ENCODE measurements at regions not wholly inside any gene's neighbourhood (a gene's known extent, or its start where the extent isn't known, plus 50 kb on each side); places are given as distances from the start of the nearest gene placed in this dataset.

DNA sequence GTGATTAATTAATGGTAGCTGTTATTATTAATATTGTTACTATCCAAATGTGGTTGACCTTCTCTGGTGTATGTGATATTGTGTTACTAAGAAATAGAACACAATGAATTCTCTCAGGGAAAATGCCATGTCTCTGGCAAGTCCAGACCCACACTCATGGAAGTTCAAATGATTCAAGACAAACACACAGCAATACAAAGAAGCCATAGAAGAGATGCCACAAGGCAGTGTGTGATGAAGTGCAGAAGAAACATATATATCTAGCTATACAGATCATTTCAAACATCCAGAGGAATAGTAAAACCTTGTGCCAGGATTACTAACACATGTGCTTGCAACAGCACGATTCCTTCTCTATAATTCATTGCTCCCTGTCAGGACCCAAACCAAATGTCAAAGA is 93.1 kb upstream of the SOD3 start:
- no peak for TF ChIP-seq CTCF (conservative IDR thresholded peaks at IDR 0.05; ENCODE audit: low read depth, low read length)
- TF ChIP-seq BHLHE40 (IDR thresholded peaks at IDR 0.05; ENCODE audit: low read depth, low read length), result no peak
- no peak for TF ChIP-seq SMC3 (IDR thresholded peaks at IDR 0.05; ENCODE audit: low read depth, low read length)
- TF ChIP-seq POLR2A (IDR thresholded peaks at IDR 0.05; ENCODE audit: low read depth, low read length), result no peak
- no peak for TF ChIP-seq MXI1 (IDR thresholded peaks at IDR 0.05; ENCODE audit: borderline replicate concordance, low read depth, low read length)
- TF ChIP-seq MAZ (IDR thresholded peaks at IDR 0.05; ENCODE audit: borderline replicate concordance, low read depth, low read length), result no peak
- TF ChIP-seq, protein P1, sequence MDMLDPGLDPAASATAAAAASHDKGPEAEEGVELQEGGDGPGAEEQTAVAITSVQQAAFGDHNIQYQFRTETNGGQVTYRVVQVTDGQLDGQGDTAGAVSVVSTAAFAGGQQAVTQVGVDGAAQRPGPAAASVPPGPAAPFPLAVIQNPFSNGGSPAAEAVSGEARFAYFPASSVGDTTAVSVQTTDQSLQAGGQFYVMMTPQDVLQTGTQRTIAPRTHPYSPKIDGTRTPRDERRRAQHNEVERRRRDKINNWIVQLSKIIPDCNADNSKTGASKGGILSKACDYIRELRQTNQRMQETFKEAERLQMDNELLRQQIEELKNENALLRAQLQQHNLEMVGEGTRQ (IDR thresholded peaks at IDR 0.05; ENCODE audit: low read depth, low read length), result no peak
- no peak for TF ChIP-seq ELK1 (IDR thresholded peaks at IDR 0.05; ENCODE audit: borderline replicate concordance, low read depth, low read length)
- no peak for TF ChIP-seq CEBPB (IDR thresholded peaks at IDR 0.05; ENCODE audit: low read depth, low read length)

All from IMR-90 (cell line).